GM23338 (cell line): ENCODE measurements at regions not wholly inside any gene's neighbourhood (a gene's known extent, or its start where the extent isn't known, plus 50 kb on each side); places are given as distances from the start of the nearest gene placed in this dataset.

Source experiments
- ATAC-seq: fragments of 200-7000 bp; cut with Tn5 transposase; 3 replicates; pipeline ENCODE4 v1.9.1; 2020
- DNase-seq: peaks from one replicate; pipeline ENCODE4 v3.0.0-alpha.2; 2015; ENCODE audit warnings: low spot score
- H2AFZ ChIP-seq: fragments of 200-600 bp; sonication (generic); 2 replicates; pipeline ENCODE4 v1.8.0; 2016; ENCODE audit warnings: antibody characterized with exemption, mild to moderate bottlenecking, moderate library complexity
- H3F3A ChIP-seq: fragments of 200-600 bp; sonication (generic); replicated peaks from 2 replicates; pipeline ENCODE4 v1.8.0; 2017; ENCODE audit warnings: antibody characterized with exemption, mixed run types, low read depth
- H3K27ac ChIP-seq: fragments of 200-600 bp; sonication (generic); 2 replicates; pipeline ENCODE4 v1.6.1; 2016; ENCODE audit warnings: low read depth
- H3K27me3 ChIP-seq: fragments of 200-600 bp; sonication (generic); 2 replicates; pipeline ENCODE4 v1.8.0; 2016; ENCODE audit warnings: mild to moderate bottlenecking, mixed run types, moderate library complexity; ENCODE audit not compliant: insufficient read depth
- H3K36me3 ChIP-seq: fragments of 200-600 bp; sonication (generic); 2 replicates; pipeline ENCODE4 v1.8.0; 2016; ENCODE audit warnings: mild to moderate bottlenecking; ENCODE audit not compliant: insufficient read depth
- H3K4me1 ChIP-seq: fragments of 200-600 bp; sonication (generic); 2 replicates; pipeline ENCODE4 v1.8.0; 2016; ENCODE audit warnings: mild to moderate bottlenecking, moderate library complexity; ENCODE audit not compliant: insufficient read depth
- H3K4me2 ChIP-seq: fragments of 200-600 bp; sonication (generic); 2 replicates; pipeline ENCODE4 v1.7.1; 2017; ENCODE audit warnings: mixed run types
- H3K4me3 ChIP-seq: fragments of 200-600 bp; sonication (generic); 2 replicates; pipeline ENCODE4 v1.6.1; 2016; ENCODE audit warnings: mixed run types
- H3K79me2 ChIP-seq: fragments of 200-600 bp; sonication (generic); replicated peaks from 2 replicates; pipeline ENCODE4 v1.8.0; 2017; ENCODE audit warnings: mild to moderate bottlenecking; ENCODE audit not compliant: insufficient read depth
- H3K9me2 ChIP-seq: fragments of 200-600 bp; sonication (generic); 2 replicates; pipeline ENCODE4 v1.8.0; 2017; ENCODE audit not compliant: insufficient read depth
- H4K20me1 ChIP-seq: fragments of 200-600 bp; sonication (generic); replicated peaks from 2 replicates; pipeline ENCODE4 v1.8.0; 2017; ENCODE audit warnings: mild to moderate bottlenecking; ENCODE audit not compliant: insufficient read depth
- H3K27ac Mint-ChIP-seq: 2 replicates; pipeline ENCODE4 v1.8.0; 2020; ENCODE audit warnings: inconsistent platforms, mild to moderate bottlenecking, moderate library complexity, mixed read lengths
- H3K27me3 Mint-ChIP-seq: 3 replicates; pipeline ENCODE4 v1.8.0; 2022; ENCODE audit warnings: low read depth, mild to moderate bottlenecking, moderate library complexity, mixed read lengths, inconsistent platforms; ENCODE audit not compliant: insufficient read depth, poor library complexity
- H3K36me3 Mint-ChIP-seq: 3 replicates; pipeline ENCODE4 v1.8.0; 2021; ENCODE audit warnings: low read depth, mild to moderate bottlenecking, inconsistent platforms, moderate library complexity, mixed read lengths
- H3K4me1 Mint-ChIP-seq: 3 replicates; pipeline ENCODE4 v1.8.0; 2020; ENCODE audit warnings: mild to moderate bottlenecking, inconsistent platforms, mixed read lengths
- H3K4me3 Mint-ChIP-seq: 3 replicates; pipeline ENCODE4 v1.8.0; 2021; ENCODE audit warnings: moderate library complexity, mild to moderate bottlenecking, inconsistent platforms, mixed read lengths
- H3K9me3 Mint-ChIP-seq: 3 replicates; pipeline ENCODE4 v1.8.0; 2020; ENCODE audit warnings: moderate library complexity, mild to moderate bottlenecking, inconsistent platforms, mixed read lengths
- CREB1 ChIP-seq: fragments of 250-450 bp; sonication (Bioruptor Pico); IDR thresholded peaks from 2 replicates; pipeline ENCODE4 v1.5.0; 2020; ENCODE audit warnings: low read depth, mild to moderate bottlenecking, moderate library complexity
- EZH2 ChIP-seq: fragments of 200-600 bp; sonication (generic); IDR thresholded peaks from one replicate; pipeline ENCODE4 v1.8.0; 2017; ENCODE audit warnings: antibody characterized with exemption, mild to moderate bottlenecking, low read depth; ENCODE audit not compliant: unreplicated experiment
- EZH2phosphoT487 ChIP-seq: fragments of 200-600 bp; sonication (generic); IDR thresholded peaks from one replicate; pipeline ENCODE4 v1.8.1; 2018; ENCODE audit warnings: antibody characterized with exemption; ENCODE audit not compliant: unreplicated experiment
- JUNB ChIP-seq: IDR thresholded peaks from one replicate; pipeline ENCODE4 v1.6.1; 2016; ENCODE audit warnings: antibody characterized with exemption; ENCODE audit not compliant: unreplicated experiment
- NANOG ChIP-seq: IDR thresholded peaks from 2 replicates; pipeline ENCODE4 v1.6.1; 2016; ENCODE audit warnings: antibody characterized with exemption, borderline replicate concordance
- POLR2AphosphoS5 ChIP-seq: IDR thresholded peaks from 2 replicates; pipeline ENCODE4 v1.6.1; 2016; ENCODE audit warnings: antibody characterized with exemption, low read depth
- ZNF331 ChIP-seq: fragments of 250-450 bp; sonication (Bioruptor Pico); IDR thresholded peaks from 2 replicates; pipeline ENCODE4 v1.5.0; 2020; ENCODE audit warnings: low read depth, mild to moderate bottlenecking, moderate library complexity
- TF ChIP-seq, protein P1 (sequence below): fragments of 250-450 bp; sonication (Bioruptor Pico); IDR thresholded peaks from 2 replicates; pipeline ENCODE4 v1.5.0; 2020; ENCODE audit warnings: mild to moderate bottlenecking, moderate library complexity
- TF ChIP-seq, protein P2 (sequence below): IDR thresholded peaks from one replicate; pipeline ENCODE4 v1.6.1; 2018; ENCODE audit warnings: antibody characterized with exemption; ENCODE audit not compliant: unreplicated experiment
- TF ChIP-seq, protein P3 (sequence below): IDR thresholded peaks from 2 replicates; pipeline ENCODE4 v1.6.1; 2016; ENCODE audit warnings: antibody characterized with exemption

DNA sequence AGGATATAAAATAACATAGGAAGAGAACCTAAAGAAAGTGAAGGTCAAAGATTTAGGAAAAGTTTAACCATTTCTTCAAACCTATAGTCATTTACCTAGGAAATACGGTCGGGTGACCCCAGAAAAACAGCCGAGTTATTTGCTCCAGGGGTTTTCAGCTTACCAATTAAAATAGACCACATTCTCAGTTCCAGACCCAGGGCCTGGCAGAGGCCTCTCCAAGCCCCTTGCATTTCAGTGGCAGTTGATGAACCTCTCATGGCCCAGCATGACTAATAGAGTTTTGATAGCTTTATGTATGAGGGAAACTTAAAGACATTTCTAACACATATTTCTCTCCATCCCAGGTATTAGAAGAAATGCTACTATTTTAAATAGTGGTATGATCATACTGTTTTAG lies 113.5 kb downstream of the OGFRL1 start:
- H3K27ac Mint-ChIP-seq: no peak overlapping the region
- Histone ChIP-seq H2AFZ (no peak overlapping the region), H3K4me1 (peaks cover 33% of the 10 kb centered on the region)

More for the DNA sequence above, 113.5 kb downstream of the OGFRL1 start:
- DNase-seq: no peak
- no peaks in the 10 kb centered on the region for H3K27me3 ChIP-seq
- no peaks in the 10 kb centered on the region for H3F3A ChIP-seq
- H3K27ac ChIP-seq: no peak overlapping the region
- ATAC-seq: no peak
- H3K79me2 ChIP-seq: no peaks in the 10 kb centered on the region
- no peak overlapping the region for H3K4me3 ChIP-seq
- no peaks in the 10 kb centered on the region for H3K9me2 ChIP-seq
- peaks cover 37% of the 10 kb centered on the region for H3K4me1 Mint-ChIP-seq
- H4K20me1 ChIP-seq: no peaks in the 10 kb centered on the region
- no peaks in the 10 kb centered on the region for H3K36me3 Mint-ChIP-seq
- no peak for TF ChIP-seq EZH2phosphoT487
- TF ChIP-seq ZNF331 (CRISPR knock-in tag): no peak
- no peak for TF ChIP-seq JUNB
- no peak for TF ChIP-seq POLR2AphosphoS5
- TF ChIP-seq CREB1: no peak
- TF ChIP-seq, protein P1, sequence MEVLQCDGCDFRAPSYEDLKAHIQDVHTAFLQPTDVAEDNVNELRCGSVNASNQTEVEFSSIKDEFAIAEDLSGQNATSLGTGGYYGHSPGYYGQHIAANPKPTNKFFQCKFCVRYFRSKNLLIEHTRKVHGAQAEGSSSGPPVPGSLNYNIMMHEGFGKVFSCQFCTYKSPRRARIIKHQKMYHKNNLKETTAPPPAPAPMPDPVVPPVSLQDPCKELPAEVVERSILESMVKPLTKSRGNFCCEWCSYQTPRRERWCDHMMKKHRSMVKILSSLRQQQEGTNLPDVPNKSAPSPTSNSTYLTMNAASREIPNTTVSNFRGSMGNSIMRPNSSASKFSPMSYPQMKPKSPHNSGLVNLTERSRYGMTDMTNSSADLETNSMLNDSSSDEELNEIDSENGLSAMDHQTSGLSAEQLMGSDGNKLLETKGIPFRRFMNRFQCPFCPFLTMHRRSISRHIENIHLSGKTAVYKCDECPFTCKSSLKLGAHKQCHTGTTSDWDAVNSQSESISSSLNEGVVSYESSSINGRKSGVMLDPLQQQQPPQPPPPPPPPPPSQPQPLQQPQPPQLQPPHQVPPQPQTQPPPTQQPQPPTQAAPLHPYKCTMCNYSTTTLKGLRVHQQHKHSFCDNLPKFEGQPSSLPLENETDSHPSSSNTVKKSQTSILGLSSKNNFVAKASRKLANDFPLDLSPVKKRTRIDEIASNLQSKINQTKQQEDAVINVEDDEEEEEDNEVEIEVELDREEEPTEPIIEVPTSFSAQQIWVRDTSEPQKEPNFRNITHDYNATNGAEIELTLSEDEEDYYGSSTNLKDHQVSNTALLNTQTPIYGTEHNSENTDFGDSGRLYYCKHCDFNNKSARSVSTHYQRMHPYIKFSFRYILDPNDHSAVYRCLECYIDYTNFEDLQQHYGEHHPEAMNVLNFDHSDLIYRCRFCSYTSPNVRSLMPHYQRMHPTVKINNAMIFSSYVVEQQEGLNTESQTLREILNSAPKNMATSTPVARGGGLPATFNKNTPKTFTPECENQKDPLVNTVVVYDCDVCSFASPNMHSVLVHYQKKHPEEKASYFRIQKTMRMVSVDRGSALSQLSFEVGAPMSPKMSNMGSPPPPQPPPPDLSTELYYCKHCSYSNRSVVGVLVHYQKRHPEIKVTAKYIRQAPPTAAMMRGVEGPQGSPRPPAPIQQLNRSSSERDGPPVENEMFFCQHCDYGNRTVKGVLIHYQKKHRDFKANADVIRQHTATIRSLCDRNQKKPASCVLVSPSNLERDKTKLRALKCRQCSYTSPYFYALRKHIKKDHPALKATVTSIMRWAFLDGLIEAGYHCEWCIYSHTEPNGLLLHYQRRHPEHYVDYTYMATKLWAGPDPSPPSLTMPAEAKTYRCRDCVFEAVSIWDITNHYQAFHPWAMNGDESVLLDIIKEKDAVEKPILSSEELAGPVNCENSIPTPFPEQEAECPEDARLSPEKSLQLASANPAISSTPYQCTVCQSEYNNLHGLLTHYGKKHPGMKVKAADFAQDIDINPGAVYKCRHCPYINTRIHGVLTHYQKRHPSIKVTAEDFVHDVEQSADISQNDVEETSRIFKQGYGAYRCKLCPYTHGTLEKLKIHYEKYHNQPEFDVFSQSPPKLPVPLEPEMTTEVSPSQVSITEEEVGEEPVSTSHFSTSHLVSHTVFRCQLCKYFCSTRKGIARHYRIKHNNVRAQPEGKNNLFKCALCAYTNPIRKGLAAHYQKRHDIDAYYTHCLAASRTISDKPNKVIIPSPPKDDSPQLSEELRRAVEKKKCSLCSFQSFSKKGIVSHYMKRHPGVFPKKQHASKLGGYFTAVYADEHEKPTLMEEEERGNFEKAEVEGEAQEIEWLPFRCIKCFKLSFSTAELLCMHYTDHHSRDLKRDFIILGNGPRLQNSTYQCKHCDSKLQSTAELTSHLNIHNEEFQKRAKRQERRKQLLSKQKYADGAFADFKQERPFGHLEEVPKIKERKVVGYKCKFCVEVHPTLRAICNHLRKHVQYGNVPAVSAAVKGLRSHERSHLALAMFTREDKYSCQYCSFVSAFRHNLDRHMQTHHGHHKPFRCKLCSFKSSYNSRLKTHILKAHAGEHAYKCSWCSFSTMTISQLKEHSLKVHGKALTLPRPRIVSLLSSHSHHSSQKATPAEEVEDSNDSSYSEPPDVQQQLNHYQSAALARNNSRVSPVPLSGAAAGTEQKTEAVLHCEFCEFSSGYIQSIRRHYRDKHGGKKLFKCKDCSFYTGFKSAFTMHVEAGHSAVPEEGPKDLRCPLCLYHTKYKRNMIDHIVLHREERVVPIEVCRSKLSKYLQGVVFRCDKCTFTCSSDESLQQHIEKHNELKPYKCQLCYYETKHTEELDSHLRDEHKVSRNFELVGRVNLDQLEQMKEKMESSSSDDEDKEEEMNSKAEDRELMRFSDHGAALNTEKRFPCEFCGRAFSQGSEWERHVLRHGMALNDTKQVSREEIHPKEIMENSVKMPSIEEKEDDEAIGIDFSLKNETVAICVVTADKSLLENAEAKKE (CRISPR knock-in tag): no peak
- TF ChIP-seq EZH2: no peak
- TF ChIP-seq NANOG: no peak
- TF ChIP-seq, protein P2, sequence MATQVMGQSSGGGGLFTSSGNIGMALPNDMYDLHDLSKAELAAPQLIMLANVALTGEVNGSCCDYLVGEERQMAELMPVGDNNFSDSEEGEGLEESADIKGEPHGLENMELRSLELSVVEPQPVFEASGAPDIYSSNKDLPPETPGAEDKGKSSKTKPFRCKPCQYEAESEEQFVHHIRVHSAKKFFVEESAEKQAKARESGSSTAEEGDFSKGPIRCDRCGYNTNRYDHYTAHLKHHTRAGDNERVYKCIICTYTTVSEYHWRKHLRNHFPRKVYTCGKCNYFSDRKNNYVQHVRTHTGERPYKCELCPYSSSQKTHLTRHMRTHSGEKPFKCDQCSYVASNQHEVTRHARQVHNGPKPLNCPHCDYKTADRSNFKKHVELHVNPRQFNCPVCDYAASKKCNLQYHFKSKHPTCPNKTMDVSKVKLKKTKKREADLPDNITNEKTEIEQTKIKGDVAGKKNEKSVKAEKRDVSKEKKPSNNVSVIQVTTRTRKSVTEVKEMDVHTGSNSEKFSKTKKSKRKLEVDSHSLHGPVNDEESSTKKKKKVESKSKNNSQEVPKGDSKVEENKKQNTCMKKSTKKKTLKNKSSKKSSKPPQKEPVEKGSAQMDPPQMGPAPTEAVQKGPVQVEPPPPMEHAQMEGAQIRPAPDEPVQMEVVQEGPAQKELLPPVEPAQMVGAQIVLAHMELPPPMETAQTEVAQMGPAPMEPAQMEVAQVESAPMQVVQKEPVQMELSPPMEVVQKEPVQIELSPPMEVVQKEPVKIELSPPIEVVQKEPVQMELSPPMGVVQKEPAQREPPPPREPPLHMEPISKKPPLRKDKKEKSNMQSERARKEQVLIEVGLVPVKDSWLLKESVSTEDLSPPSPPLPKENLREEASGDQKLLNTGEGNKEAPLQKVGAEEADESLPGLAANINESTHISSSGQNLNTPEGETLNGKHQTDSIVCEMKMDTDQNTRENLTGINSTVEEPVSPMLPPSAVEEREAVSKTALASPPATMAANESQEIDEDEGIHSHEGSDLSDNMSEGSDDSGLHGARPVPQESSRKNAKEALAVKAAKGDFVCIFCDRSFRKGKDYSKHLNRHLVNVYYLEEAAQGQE: no peak
- TF ChIP-seq, protein P3, sequence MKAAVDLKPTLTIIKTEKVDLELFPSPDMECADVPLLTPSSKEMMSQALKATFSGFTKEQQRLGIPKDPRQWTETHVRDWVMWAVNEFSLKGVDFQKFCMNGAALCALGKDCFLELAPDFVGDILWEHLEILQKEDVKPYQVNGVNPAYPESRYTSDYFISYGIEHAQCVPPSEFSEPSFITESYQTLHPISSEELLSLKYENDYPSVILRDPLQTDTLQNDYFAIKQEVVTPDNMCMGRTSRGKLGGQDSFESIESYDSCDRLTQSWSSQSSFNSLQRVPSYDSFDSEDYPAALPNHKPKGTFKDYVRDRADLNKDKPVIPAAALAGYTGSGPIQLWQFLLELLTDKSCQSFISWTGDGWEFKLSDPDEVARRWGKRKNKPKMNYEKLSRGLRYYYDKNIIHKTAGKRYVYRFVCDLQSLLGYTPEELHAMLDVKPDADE: no peak
- no peaks in the 10 kb centered on the region for H3K9me3 Mint-ChIP-seq
- peaks cover 4% of the 10 kb centered on the region for H3K27me3 Mint-ChIP-seq
- no peaks in the 10 kb centered on the region for H3K36me3 ChIP-seq
- no peak overlapping the region for H3K4me3 Mint-ChIP-seq
- no peak overlapping the region for H3K4me2 ChIP-seq
